Uterus (tissue), 3 donors: ENCODE measurements at regions not wholly inside any gene's neighbourhood (a gene's known extent, or its start where the extent isn't known, plus 50 kb on each side); places are given as distances from the start of the nearest gene placed in this dataset.

ENCODE experiments used
- DNase-seq, 2 donors: peaks; one replicate each; pipeline ENCODE4 v3.0.0-alpha.2; 2019 to 2020
- H3K27ac ChIP-seq, 2 donors: fragments of 200-600 bp; sonication (generic); 1 replicate in 1 of 2; 2 replicates in 1 of 2; pipeline ENCODE4 v1.5.1; 2016 to 2018
- H3K27me3 ChIP-seq, 2 donors: fragments of 200-600 bp; sonication (generic); one replicate each; pipeline ENCODE4 v1.5.1; 2018 to 2019; ENCODE audit warnings: control low read depth in 1 of 2
- H3K36me3 ChIP-seq, 2 donors: fragments of 200-600 bp; sonication (generic); one replicate each; pipeline ENCODE4 v1.5.1; 2019; ENCODE audit warnings: control low read depth in 1 of 2
- H3K4me1 ChIP-seq, 2 donors: fragments of 200-600 bp; sonication (generic); one replicate each; pipeline ENCODE4 v1.5.1; 2018 to 2019; ENCODE audit warnings: control low read depth in 1 of 2
- H3K4me3 ChIP-seq, 2 donors: fragments of 200-600 bp; sonication (generic); 1 replicate in 1 of 2; 2 replicates in 1 of 2; pipeline ENCODE4 v1.5.1; 2018 to 2019; ENCODE audit warnings: mild to moderate bottlenecking in 1 of 2
- H3K9me3 ChIP-seq, 2 donors: fragments of 200-600 bp; sonication (generic); one replicate each; pipeline ENCODE4 v1.5.1; 2019; ENCODE audit warnings: control low read depth in 1 of 2
- POLR2A ChIP-seq, 2 donors: fragments of 450-650 bp; IDR thresholded peaks; one replicate each; pipeline ENCODE4 v1.6.1; 2016; ENCODE audit warnings: antibody characterized with exemption in 2 of 2, mild to moderate bottlenecking in 1 of 2, moderate library complexity in 1 of 2
- intact Hi-C: fragments of 100-400 bp; cut with DNase I; formaldehyde crosslinking; loops from one replicate; pipeline ENCODE4 v1.15.1; 2023; ENCODE audit warnings: low total_unique reads
- TF ChIP-seq, protein P1 (sequence below), 4 experiments: fragments of 200-600 bp in 2 of 4; fragments of 450-650 bp in 2 of 4; sonication (generic) in 2 of 4; IDR thresholded peaks; one replicate each; pipeline ENCODE4 v1.5.1; 2016 to 2019; ENCODE audit warnings: antibody characterized with exemption in 4 of 4, mild to moderate bottlenecking in 2 of 4, moderate library complexity in 1 of 4
- donor health status: DM: yes; HTN: yes; CAD: no.

DNA sequence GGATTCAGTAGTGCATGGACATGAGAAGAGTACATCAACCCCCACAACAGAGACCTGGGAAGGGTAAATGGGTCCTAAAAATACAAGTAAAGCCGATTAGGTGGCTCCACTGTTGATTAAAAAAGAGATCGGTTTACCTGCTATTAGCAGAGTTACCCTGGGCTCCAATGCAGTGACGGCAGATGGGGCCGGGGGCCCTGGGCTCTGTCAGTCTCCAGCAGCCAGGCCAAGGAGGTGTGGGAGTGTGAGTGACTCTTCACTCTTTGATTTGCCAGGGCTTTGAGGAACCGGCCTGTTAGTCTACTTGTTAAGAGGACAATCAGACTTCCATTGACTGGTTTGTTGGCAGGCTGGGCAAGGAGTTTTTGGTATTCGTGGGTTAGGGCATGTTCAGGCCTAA is 1368.7 kb downstream of the UQCRFS1 start:
- no peaks in the 10 kb centered on the region for H3K27me3 ChIP-seq
- no peak overlapping the region for H3K27ac ChIP-seq
- no peaks in the 10 kb centered on the region for H3K36me3 ChIP-seq
- H3K9me3 ChIP-seq, result no peaks in the 10 kb centered on the region
- intact Hi-C loops, result no loop called here
- TF ChIP-seq, protein P1, sequence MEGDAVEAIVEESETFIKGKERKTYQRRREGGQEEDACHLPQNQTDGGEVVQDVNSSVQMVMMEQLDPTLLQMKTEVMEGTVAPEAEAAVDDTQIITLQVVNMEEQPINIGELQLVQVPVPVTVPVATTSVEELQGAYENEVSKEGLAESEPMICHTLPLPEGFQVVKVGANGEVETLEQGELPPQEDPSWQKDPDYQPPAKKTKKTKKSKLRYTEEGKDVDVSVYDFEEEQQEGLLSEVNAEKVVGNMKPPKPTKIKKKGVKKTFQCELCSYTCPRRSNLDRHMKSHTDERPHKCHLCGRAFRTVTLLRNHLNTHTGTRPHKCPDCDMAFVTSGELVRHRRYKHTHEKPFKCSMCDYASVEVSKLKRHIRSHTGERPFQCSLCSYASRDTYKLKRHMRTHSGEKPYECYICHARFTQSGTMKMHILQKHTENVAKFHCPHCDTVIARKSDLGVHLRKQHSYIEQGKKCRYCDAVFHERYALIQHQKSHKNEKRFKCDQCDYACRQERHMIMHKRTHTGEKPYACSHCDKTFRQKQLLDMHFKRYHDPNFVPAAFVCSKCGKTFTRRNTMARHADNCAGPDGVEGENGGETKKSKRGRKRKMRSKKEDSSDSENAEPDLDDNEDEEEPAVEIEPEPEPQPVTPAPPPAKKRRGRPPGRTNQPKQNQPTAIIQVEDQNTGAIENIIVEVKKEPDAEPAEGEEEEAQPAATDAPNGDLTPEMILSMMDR (IDR thresholded peaks at IDR 0.05), result no peak
- TF ChIP-seq POLR2A (IDR thresholded peaks at IDR 0.05), result no peak
- no peak for DNase-seq
- H3K4me1 ChIP-seq, result no peaks in the 10 kb centered on the region
- H3K4me3 ChIP-seq, result no peak overlapping the region

GRCh38 chr19:27843861-27844260 is 1369.1 kb downstream of the UQCRFS1 start:
- Histone ChIP-seq H3K4me1 (no peaks in the 10 kb centered on the region), H3K9me3 (no peaks in the 10 kb centered on the region), H3K36me3 (no peaks in the 10 kb centered on the region), H3K4me3 (no peak overlapping the region), H3K27me3 (no peaks in the 10 kb centered on the region), H3K27ac (no peak overlapping the region)
- intact Hi-C loops, result no loop called here
- no peak for DNase-seq
- TF ChIP-seq, protein P1 (IDR thresholded peaks at IDR 0.05), result no peak
- TF ChIP-seq POLR2A (IDR thresholded peaks at IDR 0.05), result no peak

DNA sequence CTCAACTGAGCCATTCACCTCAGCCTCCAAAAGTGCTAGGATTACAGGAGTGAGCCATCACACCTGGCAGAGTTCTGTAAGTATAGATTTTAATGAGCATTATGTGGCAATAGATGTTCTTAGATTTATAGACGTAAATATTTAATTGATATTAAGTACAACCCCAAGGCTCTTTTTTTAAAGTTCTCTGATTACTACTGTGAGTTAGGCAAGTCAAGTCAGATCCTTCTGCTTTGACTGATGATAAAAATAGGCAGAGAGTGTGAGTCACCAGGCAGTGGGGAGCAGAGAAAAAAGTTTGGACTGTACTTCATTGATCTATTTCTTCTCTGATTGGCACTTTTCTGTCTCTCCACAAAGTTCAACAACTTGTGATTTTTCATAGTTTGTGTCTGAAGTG is 1379.9 kb downstream of the UQCRFS1 start:
- Histone ChIP-seq H3K4me3 (no peak overlapping the region), H3K27me3 (no peaks in the 10 kb centered on the region), H3K9me3 (no peaks in the 10 kb centered on the region), H3K27ac (no peak overlapping the region), H3K36me3 (no peaks in the 10 kb centered on the region), H3K4me1 (no peaks in the 10 kb centered on the region)
- intact Hi-C loops, result no loop called here
- no peak for TF ChIP-seq POLR2A (IDR thresholded peaks at IDR 0.05)
- DNase-seq, result no peak

- intact Hi-C loops, result no loop called here
- no peak overlapping the region for H3K4me3 ChIP-seq
- H3K27me3 ChIP-seq, result no peaks in the 10 kb centered on the region
- H3K27ac ChIP-seq, result no peak overlapping the region
- H3K4me1 ChIP-seq, result no peaks in the 10 kb centered on the region
- no peaks in the 10 kb centered on the region for H3K9me3 ChIP-seq
- TF ChIP-seq, protein P1 (IDR thresholded peaks at IDR 0.05), result no peak
- no peak for DNase-seq
- no peaks in the 10 kb centered on the region for H3K36me3 ChIP-seq
Measured at GRCh38 chr19:27828829-27829228, 1384.1 kb downstream of the UQCRFS1 start.

DNA sequence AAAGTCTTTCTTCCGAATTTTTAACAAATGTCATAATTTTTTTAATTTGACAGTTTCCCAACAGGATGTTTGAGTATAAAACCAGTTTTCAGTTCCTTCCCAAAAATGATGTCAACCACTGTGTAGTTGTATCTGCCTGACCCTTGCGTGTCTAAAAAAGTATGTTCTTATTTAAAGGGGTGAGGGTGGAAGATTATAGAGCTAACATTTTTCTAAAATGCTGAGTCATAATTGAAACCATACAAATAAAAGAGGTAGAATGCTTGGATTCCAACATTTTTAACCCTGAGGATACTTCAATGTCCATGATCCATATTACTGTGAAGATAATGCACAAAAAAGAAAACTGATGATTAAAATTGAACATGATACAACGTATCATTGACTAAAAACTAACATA is 1388.8 kb downstream of the UQCRFS1 start:
- DNase-seq, result no peak
- no peak overlapping the region for H3K4me3 ChIP-seq
- TF ChIP-seq POLR2A (IDR thresholded peaks at IDR 0.05), result no peak
- TF ChIP-seq, protein P1 (IDR thresholded peaks at IDR 0.05), result no peak
- no peaks in the 10 kb centered on the region for H3K36me3 ChIP-seq
- no peaks in the 10 kb centered on the region for H3K4me1 ChIP-seq
- H3K27ac ChIP-seq, result no peak overlapping the region
- no peaks in the 10 kb centered on the region for H3K9me3 ChIP-seq
- no peaks in the 10 kb centered on the region for H3K27me3 ChIP-seq
- intact Hi-C loops, result no loop called here

DNA sequence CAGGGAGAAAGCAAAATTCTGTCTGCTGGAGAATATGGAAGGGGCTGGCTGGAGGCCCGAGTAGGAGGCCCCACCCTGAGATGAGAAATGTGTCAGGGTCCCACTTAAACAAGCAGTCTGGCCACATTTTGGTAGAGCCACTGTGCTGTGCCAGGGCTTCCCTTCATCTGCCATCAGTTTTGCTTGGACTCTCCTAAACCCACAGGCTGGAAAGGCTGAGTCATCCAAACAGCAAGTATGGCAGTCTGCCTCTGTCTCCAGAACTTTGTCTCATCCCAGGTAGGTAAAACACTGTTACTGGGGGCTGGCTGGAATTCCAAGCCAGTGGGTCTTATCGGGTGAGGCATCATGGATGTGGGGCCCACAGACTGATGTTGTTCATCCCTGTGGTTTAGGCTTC is 1390.6 kb downstream of the UQCRFS1 start:
- no peaks in the 10 kb centered on the region for H3K36me3 ChIP-seq
- no peak for DNase-seq
- intact Hi-C loops, result no loop called here
- H3K4me1 ChIP-seq, result no peaks in the 10 kb centered on the region
- TF ChIP-seq POLR2A (IDR thresholded peaks at IDR 0.05), result no peak
- TF ChIP-seq, protein P1 (IDR thresholded peaks at IDR 0.05), result no peak
- H3K9me3 ChIP-seq, result no peaks in the 10 kb centered on the region
- no peak overlapping the region for H3K4me3 ChIP-seq
- no peak overlapping the region for H3K27ac ChIP-seq
- H3K27me3 ChIP-seq, result no peaks in the 10 kb centered on the region
